ENCODE measurements at regions not wholly inside any gene's neighbourhood (a gene's known extent, or its start where the extent isn't known, plus 50 kb on each side); places are given as distances from the start of the nearest gene placed in this dataset.

DNA sequence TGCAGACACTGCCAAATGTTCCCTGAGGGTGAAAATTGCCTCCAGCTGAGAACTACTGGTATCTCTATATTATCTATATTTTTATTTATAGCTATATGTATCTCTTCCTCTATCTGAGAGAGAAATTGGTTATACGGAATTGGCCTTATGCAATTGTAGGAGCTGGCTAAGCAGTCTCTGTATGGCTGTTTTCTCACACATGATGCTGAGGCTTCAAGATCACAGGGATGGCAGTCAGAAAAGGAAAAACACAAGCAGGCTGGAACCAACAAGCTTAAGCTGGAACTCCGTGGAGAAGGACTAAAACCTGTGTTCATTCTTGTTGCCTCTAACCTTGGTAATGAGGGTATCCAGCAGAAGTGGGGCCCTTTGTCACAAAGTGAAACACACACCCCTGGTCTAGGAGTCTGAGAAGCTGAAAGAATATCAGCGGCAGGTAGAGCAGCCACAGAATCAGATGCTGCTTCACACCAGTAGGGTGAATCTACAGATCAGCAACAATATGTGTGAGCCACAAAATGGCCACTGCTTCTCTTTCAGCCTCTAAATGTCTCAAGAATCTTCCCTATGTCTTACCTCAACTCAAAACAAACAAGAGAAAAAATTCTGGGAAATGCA lies 166.5 kb upstream of the PPP1R2C start:
- DNase-seq (ENCODE audit: extremely low read depth, low read depth): no peak
- TF ChIP-seq CTCF (IDR thresholded peaks at IDR 0.05; ENCODE audit: low read depth, low read length, missing control alignments): no peak
- H3K4me3 ChIP-seq (replicated peaks; ENCODE audit: low read depth, low read length): no peak overlapping the region

- no peak for DNase-seq (ENCODE audit: extremely low read depth, low read depth)
- no peak for TF ChIP-seq CTCF (IDR thresholded peaks at IDR 0.05; ENCODE audit: low read depth, low read length, missing control alignments)
- no peak overlapping the region for H3K4me3 ChIP-seq (replicated peaks; ENCODE audit: low read depth, low read length)
Observed at GRCh38 chrX:42946544-42947194, 168.7 kb upstream of the PPP1R2C start.

GRCh38 chrX:42948723-42949657 lies 171.0 kb upstream of the PPP1R2C start:
- TF ChIP-seq CTCF (IDR thresholded peaks at IDR 0.05; ENCODE audit: low read depth, low read length, missing control alignments): no peak
- no peak for DNase-seq (ENCODE audit: extremely low read depth, low read depth)
- no peak overlapping the region for H3K4me3 ChIP-seq (replicated peaks; ENCODE audit: low read depth, low read length)

DNA sequence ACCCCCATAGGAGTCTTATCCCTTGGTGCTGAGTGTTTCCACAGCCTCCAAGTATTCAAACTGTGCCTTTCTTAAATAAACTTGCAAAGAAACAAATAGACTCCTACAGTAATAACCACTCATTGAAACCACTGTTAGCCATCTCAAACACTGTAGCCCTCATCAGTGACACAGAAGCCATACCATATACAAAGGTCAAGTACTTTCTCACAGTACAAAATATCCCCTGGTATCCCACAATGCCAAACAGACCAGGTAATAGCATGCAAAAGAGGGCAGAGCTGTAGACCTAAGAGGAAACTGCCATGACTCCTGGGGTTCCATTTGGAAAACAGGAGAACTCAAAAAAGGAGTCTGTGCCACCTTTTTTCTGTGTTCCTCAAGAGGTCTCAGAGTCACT lies 173.8 kb upstream of the PPP1R2C start:
- DNase-seq (ENCODE audit: extremely low read depth, low read depth): no peak
- H3K4me3 ChIP-seq (replicated peaks; ENCODE audit: low read depth, low read length): no peak overlapping the region
- no peak for TF ChIP-seq CTCF (IDR thresholded peaks at IDR 0.05; ENCODE audit: low read depth, low read length, missing control alignments)

DNA sequence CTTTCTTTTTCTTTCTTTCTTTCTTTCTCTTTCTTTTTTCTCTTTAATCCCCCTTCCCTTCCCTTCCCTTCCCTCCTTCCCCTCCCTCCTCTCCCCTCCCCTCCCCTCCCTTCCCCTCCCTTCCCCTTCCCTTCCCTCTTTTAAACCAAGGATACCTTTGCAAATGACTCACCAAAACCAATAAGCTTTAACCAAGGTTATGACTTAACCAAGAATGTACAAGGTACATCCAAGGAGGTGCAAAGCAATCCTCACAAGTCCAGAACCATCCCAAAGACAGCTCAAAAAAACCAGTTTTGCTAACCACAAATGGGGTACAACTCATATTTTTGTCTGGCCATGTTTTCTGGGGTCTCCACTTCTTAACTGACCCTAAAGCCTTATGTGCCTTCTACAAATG lies 174.7 kb upstream of the PPP1R2C start:
- DNase-seq (ENCODE audit: extremely low read depth, low read depth): no peak

GRCh38 chrX:42954880-42955279 lies 176.9 kb upstream of the PPP1R2C start:
- no peak for DNase-seq (ENCODE audit: extremely low read depth, low read depth)
- no peak for TF ChIP-seq CTCF (IDR thresholded peaks at IDR 0.05; ENCODE audit: low read depth, low read length, missing control alignments)
- no peak overlapping the region for H3K4me3 ChIP-seq (replicated peaks; ENCODE audit: low read depth, low read length)

More for the DNA sequence above, 174.7 kb upstream of the PPP1R2C start:
- H3K4me3 ChIP-seq (replicated peaks; ENCODE audit: low read depth, low read length): no peak overlapping the region
- no peak for TF ChIP-seq CTCF (IDR thresholded peaks at IDR 0.05; ENCODE audit: low read depth, low read length, missing control alignments)

Data from HFF-Myc (cell line).